ENCODE measurements at regions not wholly inside any gene's neighbourhood (a gene's known extent, or its start where the extent isn't known, plus 50 kb on each side); places are given as distances from the start of the nearest gene placed in this dataset.

- Histone ChIP-seq H3K27me3 (ENCODE audit: insufficient read depth, low read length) (no peaks in the 10 kb centered on the region), H4K5ac (ENCODE audit: insufficient read length, low read depth, low read length) (no peak overlapping the region), H2AK5ac (ENCODE audit: insufficient read length, low read length) (no peak overlapping the region), H3K56ac (ENCODE audit: insufficient read length, low read depth, low read length) (no peak overlapping the region), H4K20me1 (ENCODE audit: control insufficient read depth, insufficient read depth, insufficient read length) (no peaks in the 10 kb centered on the region), H2BK12ac (ENCODE audit: insufficient read length, low read depth, low read length) (no peak overlapping the region), H3K4me2 (ENCODE audit: insufficient read depth, insufficient read length, low read length) (no peak overlapping the region), H3K14ac (ENCODE audit: insufficient read depth, low read length) (no peak overlapping the region), H3K79me1 (ENCODE audit: insufficient read depth, low read depth, low read length, poor library complexity, severe bottlenecking) (no peaks in the 10 kb centered on the region), H3K23me2 (ENCODE audit: insufficient read length, low read depth, low read length, poor library complexity, severe bottlenecking) (no peaks in the 10 kb centered on the region), H3K4ac (ENCODE audit: low read depth, low read length) (no peak overlapping the region), H3K79me2 (ENCODE audit: insufficient read depth, low read length) (no peaks in the 10 kb centered on the region), H4K91ac (ENCODE audit: insufficient read length, low read depth, low read length) (no peak overlapping the region), H3K18ac (ENCODE audit: insufficient read length, low read depth, low read length) (no peak overlapping the region), H3K9ac (ENCODE audit: extremely low read depth, insufficient read length, low read length) (no peak overlapping the region), H3K9me3 (ENCODE audit: control insufficient read depth, low read depth, low read length) (no peaks in the 10 kb centered on the region), H2BK20ac (ENCODE audit: low read depth, low read length, poor library complexity, severe bottlenecking) (no peak overlapping the region), H4K8ac (replicated peaks; ENCODE audit: insufficient read length, low read depth, low read length) (no peak overlapping the region), H3T11ph (ENCODE audit: low read length) (no peak overlapping the region), H2AFZ (ENCODE audit: low read length) (no peak overlapping the region), H3K4me1 (ENCODE audit: insufficient read depth, low read length) (no peaks in the 10 kb centered on the region), H2BK5ac (ENCODE audit: insufficient read length, low read length) (no peak overlapping the region), H3K23ac (ENCODE audit: insufficient read length, low read depth, low read length) (no peak overlapping the region), H2BK120ac (ENCODE audit: low read depth, low read length, poor library complexity, severe bottlenecking) (no peak overlapping the region), H3K27ac (ENCODE audit: insufficient read length, low read depth, low read length) (no peak overlapping the region), H2BK15ac (ENCODE audit: low read depth, low read length) (no peak overlapping the region)
- H3K27me3 Mint-ChIP-seq (ENCODE audit: low read depth) = no peaks in the 10 kb centered on the region
- H3K36me3 Mint-ChIP-seq (ENCODE audit: insufficient read depth in 1 of 3, low read depth in 3 of 3) = no peaks in the 10 kb centered on the region
- DNase-seq = no peak
- no peak for TF ChIP-seq CTCF (conservative IDR thresholded peaks at IDR 0.05)
- whole genome bisulfite sequencing (ENCODE audit: extremely low coverage, insufficient read length, low lambda C conversion rate) = no CpG with 5 or more reads among the region's 2 CpGs
- H3K4me3 Mint-ChIP-seq = no peak overlapping the region
- H3K27ac Mint-ChIP-seq = no peak overlapping the region; a peak in 1 of 7 replicates
- no peaks in the 10 kb centered on the region for H3K4me1 Mint-ChIP-seq
- no peaks in the 10 kb centered on the region for H3K9me3 Mint-ChIP-seq
These were observed 195.0 kb upstream of the RGS18 start for GRCh38 chr1:191963286-191963685.
